RWPE1 (cell line): ENCODE measurements at regions not wholly inside any gene's neighbourhood (a gene's known extent, or its start where the extent isn't known, plus 50 kb on each side); places are given as distances from the start of the nearest gene placed in this dataset.

Source experiments
- CTCF ChIA-PET: fragments of 350-600 bp; sonication (Branson Sonifier 250); formaldehyde crosslinking; extraction: SDS; loops from one replicate; lab custom pipeline; 2021; lab: Yijun Ruan, JAX
- POLR2A ChIA-PET: fragments of 400-600 bp; formaldehyde crosslinking; extraction: SDS; loops from one replicate; lab custom pipeline; 2020; ENCODE audit warnings: antibody characterized with exemption; ENCODE audit not compliant: low non-redundant PET; lab: Yijun Ruan, JAX
- DNase-seq: peaks from one replicate; pipeline ENCODE4 v3.0.0; 2012; ENCODE audit warnings: low spot score
- H3K27ac ChIP-seq: fragments of 450-650 bp; 2 replicates; pipeline ENCODE4 v1.5.1; 2017
- CTCF ChIP-seq: fragments of 450-650 bp; conservative IDR thresholded peaks from 2 replicates; pipeline ENCODE4 v1.5.1; 2017; ENCODE audit warnings: low read depth, mild to moderate bottlenecking

GRCh38 chr5:68830377-68830898 lies 263.4 kb upstream of the SLC30A5 start:
- ChIA-PET POLR2A (no interaction called here), CTCF (no interaction called here)
- TF ChIP-seq CTCF, result no peak
- no peak for DNase-seq
- H3K27ac ChIP-seq, result no peak overlapping the region

- H3K27ac ChIP-seq, result no peak overlapping the region
- no peak for DNase-seq
- TF ChIP-seq CTCF, result no peak
- CTCF ChIA-PET, result no interaction called here
- POLR2A ChIA-PET, result no interaction called here
Observed at GRCh38 chr5:68834491-68834981, 259.3 kb upstream of the SLC30A5 start.

GRCh38 chr5:68838157-68838718 lies 255.6 kb upstream of the SLC30A5 start:
- ChIA-PET POLR2A (no interaction called here), CTCF (no interaction called here)
- no peak for DNase-seq
- TF ChIP-seq CTCF, result no peak
- no peak overlapping the region for H3K27ac ChIP-seq

GRCh38 chr5:68839019-68839552 lies 254.7 kb upstream of the SLC30A5 start:
- CTCF ChIA-PET, result no interaction called here
- TF ChIP-seq CTCF, result no peak
- POLR2A ChIA-PET, result no interaction called here
- no peak overlapping the region for H3K27ac ChIP-seq
- DNase-seq, result no peak

GRCh38 chr5:68843624-68844364 lies 250.0 kb upstream of the SLC30A5 start:
- no peak overlapping the region for H3K27ac ChIP-seq
- ChIA-PET CTCF (interaction anchor here (0.6 kb wide), 1 partner anchor 449 kb away, joined by 4 read pairs; no protein-coding TSS in a partner anchor), POLR2A (no interaction called here)
- no peak for TF ChIP-seq CTCF
- DNase-seq, result no peak

GRCh38 chr5:68845131-68845530 lies 248.7 kb upstream of the SLC30A5 start:
- ChIA-PET POLR2A (no interaction called here), CTCF (no interaction called here)

More at GRCh38 chr5:68845131-68845530, 248.7 kb upstream of the SLC30A5 start:
- no peak for TF ChIP-seq CTCF
- no peak overlapping the region for H3K27ac ChIP-seq
- no peak for DNase-seq
